Cardiac septum (tissue), 1 donor: ENCODE measurements at regions not wholly inside any gene's neighbourhood (a gene's known extent, or its start where the extent isn't known, plus 50 kb on each side); places are given as distances from the start of the nearest gene placed in this dataset.
"Not testable (repeated sequence)": the region's sequence is repeated elsewhere in the genome, so short reads cannot be mapped to it uniquely, and the experiment has no call there.

Source experiments
- DNase-seq: peaks from one replicate; pipeline ENCODE4 v3.0.0-alpha.2; 2020; ENCODE audit warnings: low spot score
- intact Hi-C: fragments of 100-400 bp; cut with DNase I; formaldehyde crosslinking; loops from one replicate; pipeline ENCODE4 v1.14.0; 2022
- donor health status: DM: no; HTN: no; CAD: no.

GRCh38 chr1:70552662-70553566 lies 141.8 kb downstream of the CTH start:
- intact Hi-C loops: no loop called here

GRCh38 chr1:70553567-70553956 lies 142.5 kb downstream of the CTH start:
- no peak for DNase-seq
- intact Hi-C loops: no loop called here

More at GRCh38 chr1:70552662-70553566, 141.8 kb downstream of the CTH start:
- no peak for DNase-seq

DNA sequence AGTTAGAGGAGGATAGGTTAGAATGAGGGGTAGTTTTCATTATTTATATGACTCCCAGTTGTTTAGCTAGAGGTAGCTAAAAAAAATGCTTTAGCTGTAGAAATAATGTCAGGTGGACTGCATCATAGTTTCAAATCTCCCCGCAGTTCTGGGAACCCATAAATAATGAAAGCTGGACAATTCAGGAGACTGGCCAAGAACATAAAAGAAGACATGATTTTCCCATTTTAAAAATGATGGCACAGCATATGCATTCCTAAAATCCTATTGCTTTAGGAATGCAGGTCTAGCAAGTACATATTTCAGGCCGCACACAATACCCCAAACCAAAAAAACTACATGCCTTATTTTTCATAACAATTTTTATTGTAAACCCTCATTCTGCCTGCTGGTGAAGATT lies 143.3 kb downstream of the CTH start:
- intact Hi-C loops: no loop called here
- DNase-seq: no peak

DNA sequence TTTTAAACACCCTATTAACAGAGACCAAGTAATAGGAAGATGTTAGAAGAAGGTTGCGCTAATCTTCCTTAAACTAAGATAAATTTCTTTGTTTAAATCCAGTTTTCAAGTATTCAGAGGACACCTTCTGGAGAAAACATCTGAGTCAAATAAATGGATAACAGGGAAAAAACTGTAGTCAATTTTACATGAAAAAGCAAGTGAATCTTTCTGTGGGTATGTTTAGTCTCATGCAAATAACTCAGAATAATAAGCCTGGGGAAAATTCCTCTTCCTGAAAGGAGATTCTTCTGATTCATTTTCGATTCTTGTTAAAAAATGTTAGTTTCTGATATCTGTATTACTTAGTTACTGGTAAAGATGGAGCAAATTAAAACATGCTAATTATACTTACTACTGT lies 145.5 kb downstream of the CTH start:
- intact Hi-C loops: no loop called here
- no peak for DNase-seq

- no peak for DNase-seq
- intact Hi-C loops: no loop called here
Measured at GRCh38 chr1:70567167-70567566, 156.1 kb downstream of the CTH start.

- intact Hi-C loops: no loop called here
- DNase-seq: no peak
Measured at GRCh38 chr1:70571191-70571590, 160.1 kb downstream of the CTH start.

DNA sequence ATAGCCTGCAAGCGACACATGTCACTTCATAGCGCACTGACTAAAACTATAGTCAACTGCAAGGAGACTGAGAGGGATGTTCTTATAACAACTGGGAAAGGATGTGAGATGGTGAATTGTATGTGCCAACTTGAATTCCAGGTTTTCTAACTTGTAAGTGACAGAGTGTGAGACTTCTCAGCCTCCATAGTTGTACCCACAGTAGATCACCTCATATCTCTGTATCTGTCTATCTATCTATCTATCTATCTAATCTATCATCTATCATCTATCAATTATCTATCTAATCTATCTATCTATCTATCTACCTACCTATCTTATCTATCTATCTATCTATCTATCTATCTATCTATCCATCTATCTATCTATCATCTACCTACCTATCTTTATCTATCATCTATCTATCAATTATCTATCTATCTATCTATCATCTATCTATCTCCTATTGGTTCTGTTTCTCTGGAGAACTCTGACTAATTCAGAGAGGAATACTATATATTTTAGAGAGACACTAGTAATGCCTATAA lies 162.3 kb downstream of the CTH start:
- DNase-seq: no peak
- intact Hi-C loops: no loop called here

GRCh38 chr1:70581661-70582060 lies 170.6 kb downstream of the CTH start:
- intact Hi-C loops: no loop called here
- DNase-seq: no peak

- DNase-seq: no peak
- intact Hi-C loops: no loop called here
Measured at GRCh38 chr1:70583522-70583921, 172.5 kb downstream of the CTH start.

DNA sequence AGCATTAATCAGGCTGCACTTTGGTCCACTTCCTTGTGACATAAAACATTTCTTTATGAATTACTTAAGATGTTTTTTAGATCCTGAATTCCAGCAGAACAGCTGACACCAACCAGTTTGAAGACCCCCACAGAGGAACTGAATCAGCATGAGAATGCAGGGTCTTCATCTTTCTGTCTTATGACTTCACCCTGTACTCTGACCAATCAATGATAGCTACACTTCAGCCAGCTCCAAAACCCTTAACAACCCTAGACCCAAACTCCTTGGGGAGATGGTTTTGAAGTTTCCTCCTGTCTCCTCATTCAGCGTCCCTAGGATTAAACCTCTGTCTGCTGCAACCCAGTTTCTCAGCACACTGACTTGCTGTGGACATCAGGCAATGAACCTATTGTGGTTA lies 175.0 kb downstream of the CTH start:
- no peak for DNase-seq
- intact Hi-C loops: no loop called here

DNA sequence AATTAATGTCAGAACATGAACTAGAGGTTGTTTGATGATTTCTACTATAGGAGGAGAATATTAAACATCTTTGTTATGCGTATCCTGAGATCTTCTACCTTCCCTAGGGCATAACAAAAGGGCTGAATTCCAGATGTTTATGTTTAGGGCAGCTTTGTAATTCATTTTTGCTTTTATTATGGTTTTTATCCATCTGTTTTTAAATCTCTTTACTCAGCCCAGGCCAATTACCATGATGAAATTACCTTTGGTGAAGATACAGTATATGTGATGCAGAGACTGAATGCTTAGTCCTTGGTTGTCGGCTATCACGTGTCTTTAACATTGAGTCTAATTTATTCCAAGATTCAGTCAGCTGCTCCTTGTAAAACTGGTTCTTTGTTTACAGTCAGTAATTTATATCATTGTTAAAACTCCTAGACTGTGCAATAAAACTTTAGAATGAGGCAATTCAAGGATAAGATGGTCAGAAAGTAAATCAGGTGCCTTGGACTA lies 176.9 kb downstream of the CTH start:
- intact Hi-C loops: no loop called here
- no peak for DNase-seq

DNA sequence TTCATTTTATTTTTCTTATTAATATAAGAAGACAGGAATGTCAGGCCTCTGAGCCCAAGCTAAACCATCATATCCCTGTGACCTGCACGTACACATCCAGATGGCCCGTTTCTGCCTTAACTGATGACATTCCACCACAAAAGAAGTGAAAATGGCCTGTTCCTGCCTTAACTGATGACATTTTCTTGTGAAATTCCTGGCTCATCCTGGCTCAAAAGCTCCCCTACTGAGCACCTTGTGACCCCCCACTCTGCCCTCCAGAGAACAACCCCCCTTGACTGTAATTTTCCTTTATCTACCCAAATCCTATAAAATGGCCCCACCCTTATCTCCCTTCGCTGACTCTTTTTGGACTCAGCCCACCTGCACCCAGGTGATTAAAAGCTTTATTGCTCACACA lies 182.5 kb downstream of the CTH start:
- intact Hi-C loops, DNase-seq: not testable (repeated sequence)

GRCh38 chr1:70608815-70609214 lies 197.7 kb downstream of the CTH start:
- DNase-seq: no peak
- intact Hi-C loops: no loop called here

- intact Hi-C loops, DNase-seq: not testable (repeated sequence)
Measured at GRCh38 chr1:70610164-70610563, 199.1 kb downstream of the CTH start.

GRCh38 chr1:70616946-70617345 lies 205.9 kb downstream of the CTH start:
- intact Hi-C loops: no loop called here
- DNase-seq: no peak

DNA sequence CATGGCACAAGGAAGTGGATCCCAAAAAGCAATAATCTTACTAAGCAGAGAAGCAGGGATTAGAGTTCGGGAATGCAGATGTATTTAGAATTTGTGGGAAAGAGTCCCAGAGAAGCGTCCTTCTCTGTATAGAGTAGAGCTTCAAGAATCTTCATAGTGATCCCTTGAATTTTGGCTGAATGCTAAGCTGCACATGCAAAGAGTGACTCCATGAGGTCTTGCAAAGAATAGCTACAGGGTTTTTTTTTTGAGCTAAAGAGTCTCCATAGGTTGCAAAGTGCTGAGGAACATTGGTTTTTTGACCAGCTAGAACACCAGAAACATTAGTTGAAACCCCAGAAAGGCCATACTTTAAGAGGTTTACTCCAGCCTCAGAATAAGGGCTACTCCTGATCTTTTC lies 206.7 kb downstream of the CTH start:
- intact Hi-C loops: no loop called here
- DNase-seq: no peak

DNA sequence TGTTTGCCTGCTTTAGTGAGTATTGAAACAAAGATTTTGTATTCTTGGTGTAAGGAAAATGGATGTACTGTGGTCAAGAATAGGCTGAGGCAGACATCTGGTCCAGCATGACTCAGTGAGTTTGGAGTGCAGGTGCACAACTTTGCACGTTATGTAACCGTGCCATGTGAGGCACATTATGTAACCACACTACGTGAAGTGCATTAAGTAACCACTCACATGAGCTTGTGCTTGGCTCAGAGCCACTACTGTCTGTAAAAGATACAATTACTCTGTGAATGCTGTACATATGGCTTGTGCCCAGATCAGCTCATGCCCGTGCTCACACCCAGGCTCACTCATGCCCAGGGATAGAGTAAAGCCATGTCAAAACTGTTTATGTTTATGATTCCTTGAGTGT lies 216.8 kb downstream of the CTH start:
- intact Hi-C loops: no loop called here
- DNase-seq: no peak

DNA sequence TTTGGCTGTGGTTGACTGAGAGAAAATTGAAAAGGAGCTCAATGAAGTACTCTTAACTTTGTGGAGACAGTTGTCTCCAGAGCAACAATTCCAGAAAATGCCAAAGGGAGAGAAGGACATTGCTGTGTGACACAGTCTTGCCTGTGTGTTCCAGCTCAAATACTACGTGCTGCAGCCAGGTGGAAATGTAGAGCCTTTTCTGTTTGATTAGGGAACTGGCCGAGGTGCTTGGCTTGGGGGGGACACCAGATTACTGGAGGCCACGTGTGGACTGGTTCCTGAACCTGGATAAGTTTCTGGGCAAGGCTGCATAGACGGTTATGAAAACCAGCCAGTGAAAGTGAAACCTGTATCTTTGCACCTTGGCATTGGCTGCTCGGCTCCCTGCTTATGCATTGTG lies 217.9 kb downstream of the CTH start:
- DNase-seq: no peak
- intact Hi-C loops: no loop called here

- no peak for DNase-seq
- intact Hi-C loops: no loop called here
Measured at GRCh38 chr1:70633004-70633403, 221.9 kb downstream of the CTH start.

GRCh38 chr1:70635868-70636267 lies 224.8 kb downstream of the CTH start:
- intact Hi-C loops: no loop called here
- DNase-seq: no peak

DNA sequence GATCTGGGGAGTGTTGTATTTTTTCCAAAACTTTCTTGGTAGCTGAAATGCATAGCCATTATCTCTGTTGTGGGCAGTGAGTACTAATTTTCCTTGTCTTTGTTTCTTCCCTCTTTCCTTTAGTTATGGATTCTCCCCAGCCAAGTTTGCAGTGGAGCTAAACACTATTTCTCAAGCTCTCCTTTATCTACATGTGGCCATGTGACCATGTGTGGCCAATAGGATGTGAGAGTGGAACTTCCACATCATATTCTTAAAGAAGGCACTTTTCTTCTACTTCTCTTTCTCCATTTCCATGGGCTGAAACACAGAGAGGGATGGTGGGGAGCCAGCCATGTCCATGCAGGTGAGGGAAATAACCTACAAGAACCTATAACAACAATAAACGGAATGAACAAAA lies 230.8 kb downstream of the CTH start:
- DNase-seq: no peak

More for the DNA sequence above, 230.8 kb downstream of the CTH start:
- intact Hi-C loops: no loop called here
